ENCODE measurements at regions not wholly inside any gene's neighbourhood (a gene's known extent, or its start where the extent isn't known, plus 50 kb on each side); places are given as distances from the start of the nearest gene placed in this dataset.

DNA sequence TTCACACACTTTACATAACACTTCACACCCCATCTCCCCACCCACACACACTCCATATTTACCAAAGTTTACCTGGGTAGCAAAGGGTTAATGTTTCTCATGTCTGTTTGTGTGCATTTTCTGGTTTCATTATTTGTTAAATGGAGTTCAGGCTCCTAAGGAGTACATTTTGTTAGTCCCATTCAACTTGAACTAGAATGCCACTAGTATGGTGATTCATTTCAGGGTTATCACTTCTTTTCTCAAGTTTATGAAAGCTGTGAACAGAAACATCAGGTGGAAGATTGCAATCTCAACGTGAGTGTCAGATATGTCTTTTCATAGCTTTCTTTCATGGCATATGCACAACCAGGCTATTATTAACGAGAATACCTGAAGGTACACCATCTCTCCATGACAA lies 1027.5 kb downstream of the GATA3 start:
- BruUV-seq (replicated peaks), result no TSS peak
- no peak for ATAC-seq

DNA sequence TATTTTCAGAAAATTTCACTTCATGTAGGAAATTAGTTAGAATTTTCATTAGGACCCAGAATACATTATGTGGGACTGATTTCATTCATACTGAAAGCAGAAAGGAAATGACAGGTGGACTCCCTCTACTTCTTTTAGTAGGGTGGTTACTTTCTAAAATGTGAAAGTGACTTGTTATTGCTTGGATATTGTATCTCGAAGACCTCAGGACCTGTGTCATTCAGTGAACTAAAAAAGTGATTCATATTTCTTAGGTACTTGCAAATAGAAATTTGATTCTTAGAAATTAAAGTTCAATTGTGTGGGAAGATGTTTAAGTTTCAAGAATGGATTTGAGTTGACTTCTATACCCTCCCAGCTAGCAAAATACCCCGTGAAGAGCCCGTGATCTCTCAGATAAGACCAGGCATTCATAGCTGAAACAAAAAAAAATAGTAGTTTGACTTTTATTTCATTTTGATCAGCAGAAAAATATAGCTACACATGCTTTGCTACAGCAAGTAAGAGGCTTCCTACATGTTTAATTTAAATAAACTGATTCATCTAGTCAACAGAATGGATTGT lies 1037.1 kb downstream of the GATA3 start:
- H3K4me1 ChIP-seq (ENCODE audit: control insufficient read depth in 1 of 2, insufficient read depth in 2 of 2, low read length in 2 of 2), result no peaks in the 10 kb centered on the region
- RAD21 ChIA-PET (ENCODE audit: low non-redundant PET in 1 of 2, low total read pairs in 2 of 2, uncharacterized antibody in 2 of 2, unreplicated experiment in 2 of 2), result no interaction called here
- no peaks in the 10 kb centered on the region for H3K9me2 ChIP-seq (ENCODE audit: insufficient read depth)
- H3K79me2 ChIP-seq (ENCODE audit: insufficient read depth, low read length), result no peaks in the 10 kb centered on the region
- H3K4me2 ChIP-seq (ENCODE audit: low read length), result no peak overlapping the region
- no peak overlapping the region for H2AFZ ChIP-seq (ENCODE audit: low read depth, low read length, poor library complexity, severe bottlenecking)
- DNase-seq (ENCODE audit: low read depth, low spot score), result no peak
- intact Hi-C loops (cut with micrococcal nuclease), result no loop called here
- H3K27ac ChIP-seq (ENCODE audit: low read depth, low read length), result no peak overlapping the region
- CTCF ChIA-PET, result no interaction called here
- H3K9ac ChIP-seq (ENCODE audit: low read length), result no peak overlapping the region
- H3K9me3 ChIP-seq (ENCODE audit: control insufficient read depth in 1 of 2, insufficient read depth in 1 of 2, low read depth in 1 of 2, low read length in 2 of 2), result peaks cover 29 to 38% of the 10 kb centered on the region in 2 experiments; a peak in 2 of 4 replicates
- no peaks in the 10 kb centered on the region for H4K20me1 ChIP-seq (ENCODE audit: insufficient read depth)
- no TSS peak for BruUV-seq (replicated peaks)
- H3K36me3 ChIP-seq (ENCODE audit: control insufficient read depth in 1 of 2, insufficient read depth in 2 of 2, low read length in 2 of 2), result no peaks in the 10 kb centered on the region
- POLR2A ChIA-PET, result no interaction called here
- no peak overlapping the region for H3K4me3 ChIP-seq (replicated peaks in 1 of 2; ENCODE audit: low read depth in 1 of 2, low read length in 2 of 2)
- no peaks in the 10 kb centered on the region for H3K27me3 ChIP-seq (ENCODE audit: insufficient read depth, low read length)
- ATAC-seq, result no peak
- TF ChIP-seq EZH2phosphoT487 (IDR thresholded peaks at IDR 0.05; ENCODE audit: borderline replicate concordance), result no peak
- TF ChIP-seq ZBTB33 (IDR thresholded peaks at IDR 0.05; ENCODE audit: extremely low read depth, insufficient replicate concordance, low read length), result no peak
- no peak for TF ChIP-seq ELF1 (IDR thresholded peaks at IDR 0.05; ENCODE audit: borderline replicate concordance, low read depth)
- no peak for TF ChIP-seq TCF7L2 (IDR thresholded peaks at IDR 0.05; ENCODE audit: borderline replicate concordance, extremely low read depth, insufficient read depth, insufficient read length)

More for the DNA sequence above, 1027.5 kb downstream of the GATA3 start:
- no peak for DNase-seq (ENCODE audit: low read depth, low spot score)
- RAD21 ChIA-PET (ENCODE audit: low non-redundant PET in 1 of 2, low total read pairs in 2 of 2, uncharacterized antibody in 2 of 2, unreplicated experiment in 2 of 2), result no interaction called here
- Histone ChIP-seq H3K9me3 (ENCODE audit: control insufficient read depth in 1 of 2, insufficient read depth in 1 of 2, low read depth in 1 of 2, low read length in 2 of 2) (peaks cover under 1 to 15% of the 10 kb centered on the region in 2 experiments; a peak in 2 of 4 replicates), H3K9me2 (ENCODE audit: insufficient read depth) (no peaks in the 10 kb centered on the region), H3K4me1 (ENCODE audit: control insufficient read depth in 1 of 2, insufficient read depth in 2 of 2, low read length in 2 of 2) (no peaks in the 10 kb centered on the region), H2AFZ (ENCODE audit: low read depth, low read length, poor library complexity, severe bottlenecking) (no peak overlapping the region), H3K4me2 (ENCODE audit: low read length) (no peak overlapping the region), H4K20me1 (ENCODE audit: insufficient read depth) (no peaks in the 10 kb centered on the region), H3K27me3 (ENCODE audit: insufficient read depth, low read length) (no peaks in the 10 kb centered on the region), H3K4me3 (replicated peaks in 1 of 2; ENCODE audit: low read depth in 1 of 2, low read length in 2 of 2) (no peak overlapping the region), H3K36me3 (ENCODE audit: control insufficient read depth in 1 of 2, insufficient read depth in 2 of 2, low read length in 2 of 2) (no peaks in the 10 kb centered on the region), H3K9ac (ENCODE audit: low read length) (no peak overlapping the region), H3K79me2 (ENCODE audit: insufficient read depth, low read length) (no peaks in the 10 kb centered on the region), H3K27ac (ENCODE audit: low read depth, low read length) (no peak overlapping the region)
- no peak for TF ChIP-seq ZBTB33 (IDR thresholded peaks at IDR 0.05; ENCODE audit: extremely low read depth, insufficient replicate concordance, low read length)
- no peak for TF ChIP-seq RAD21 (IDR thresholded peaks at IDR 0.05; ENCODE audit: low read depth)
- no peak for TF ChIP-seq CBX3 (IDR thresholded peaks at IDR 0.05; ENCODE audit: low read depth)
- no peak for TF ChIP-seq CEBPB (IDR thresholded peaks at IDR 0.05; ENCODE audit: low read depth)
- POLR2A ChIA-PET, result no interaction called here
- intact Hi-C loops (cut with micrococcal nuclease), result no loop called here
- CTCF ChIA-PET, result no interaction called here

All from HCT116 (cell line).